Left renal cortex interstitium (tissue), 4 donors: ENCODE measurements at regions not wholly inside any gene's neighbourhood (a gene's known extent, or its start where the extent isn't known, plus 50 kb on each side); places are given as distances from the start of the nearest gene placed in this dataset.

Source experiments
- DNase-seq, 4 donors: peaks; one replicate each; pipeline ENCODE4 v3.0.0-alpha.2; 2013; ENCODE audit warnings: low read depth in 4 of 4, low spot score in 2 of 4, missing footprints in 1 of 4

GRCh38 chr1:173128742-173129141 lies 78.0 kb upstream of the TNFSF18 start:
- DNase-seq = no peak

- DNase-seq = no peak
These were observed 76.9 kb upstream of the TNFSF18 start for GRCh38 chr1:173127369-173128307.

GRCh38 chr1:173126421-173126820 lies 75.7 kb upstream of the TNFSF18 start:
- DNase-seq = no peak

GRCh38 chr1:173122958-173123852 lies 72.5 kb upstream of the TNFSF18 start:
- DNase-seq = peak in 3 of 4 donors; percentile 24 to 50 (median 38)

GRCh38 chr1:173122344-173122935 lies 71.7 kb upstream of the TNFSF18 start:
- no peak for DNase-seq

- no peak for DNase-seq
These were observed 67.7 kb upstream of the TNFSF18 start for GRCh38 chr1:173118404-173118803.

GRCh38 chr1:173117761-173118160 lies 67.0 kb upstream of the TNFSF18 start:
- no peak for DNase-seq

GRCh38 chr1:173117108-173117633 lies 66.4 kb upstream of the TNFSF18 start:
- no peak for DNase-seq

GRCh38 chr1:173114346-173114745 lies 63.6 kb upstream of the TNFSF18 start:
- DNase-seq = no peak

- DNase-seq = no peak
These were observed 62.4 kb upstream of the TNFSF18 start for GRCh38 chr1:173113015-173113741.

- no peak for DNase-seq
These were observed 61.4 kb upstream of the TNFSF18 start for GRCh38 chr1:173112129-173112528.

- no peak for DNase-seq
These were observed 57.0 kb upstream of the TNFSF18 start for GRCh38 chr1:173107696-173108095.

GRCh38 chr1:173103006-173103405 lies 52.3 kb upstream of the TNFSF18 start:
- DNase-seq = no peak

- no peak for DNase-seq
These were observed 50.8 kb upstream of the TNFSF18 start for GRCh38 chr1:173101589-173101988.

- DNase-seq = no peak
These were observed 49.9 kb upstream of the TNFSF18 start for GRCh38 chr1:173100476-173101107.
